Suprapubic skin (tissue), 4 donors: ENCODE measurements at regions not wholly inside any gene's neighbourhood (a gene's known extent, or its start where the extent isn't known, plus 50 kb on each side); places are given as distances from the start of the nearest gene placed in this dataset.

Experiments
- CTCF ChIP-seq, 2 donors: fragments of 200-600 bp in 1 of 2; fragments of 450-650 bp in 1 of 2; sonication (generic) in 1 of 2; IDR thresholded peaks; one replicate each; pipeline ENCODE4 v1.5.1; 2016 to 2019; ENCODE audit warnings: antibody characterized with exemption in 2 of 2, mild to moderate bottlenecking in 1 of 2, moderate library complexity in 1 of 2
- EP300 ChIP-seq: sonication (generic); formaldehyde crosslinking; IDR thresholded peaks from one replicate; pipeline ENCODE4 v1.6.1; 2017; ENCODE audit warnings: antibody characterized with exemption
- POLR2AphosphoS5 ChIP-seq, 3 donors: sonication (generic); formaldehyde crosslinking; IDR thresholded peaks; one replicate each; pipeline ENCODE4 v1.6.1; 2017; ENCODE audit warnings: antibody characterized with exemption in 3 of 3

GRCh38 chr6:56756791-56757587, 114.3 kb upstream of the DST start:
- TF ChIP-seq CTCF (IDR thresholded peaks at IDR 0.05), result no peak
- TF ChIP-seq POLR2AphosphoS5 (IDR thresholded peaks at IDR 0.05), result no peak
- TF ChIP-seq EP300, result no peak
